ENCODE measurements at regions not wholly inside any gene's neighbourhood (a gene's known extent, or its start where the extent isn't known, plus 50 kb on each side); places are given as distances from the start of the nearest gene placed in this dataset.

DNA sequence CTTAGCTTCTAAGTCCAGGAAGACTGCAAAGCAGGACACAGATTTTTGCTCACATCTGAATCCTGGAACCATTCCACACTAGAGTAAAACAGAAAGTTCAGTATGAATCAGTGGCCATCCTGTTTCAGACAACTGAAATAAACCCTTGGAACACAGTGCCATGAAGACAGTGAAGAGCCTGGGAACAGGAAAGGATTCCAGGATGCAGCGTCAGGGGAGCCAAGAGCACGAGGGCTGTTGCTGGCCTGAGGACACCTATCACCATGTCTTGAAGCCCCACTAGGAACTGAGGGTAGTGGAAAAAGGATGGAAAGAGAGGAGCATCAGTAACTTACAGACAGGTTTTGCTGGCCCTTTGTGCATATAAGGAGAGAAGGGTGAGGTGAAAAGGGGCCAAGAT is 115.3 kb upstream of the FSTL4 start:
- TF ChIP-seq GATA3 (IDR thresholded peaks at IDR 0.05; ENCODE audit: low read depth, low read length), result no peak
- TF ChIP-seq GATA2 (IDR thresholded peaks at IDR 0.05; ENCODE audit: low read depth, low read length), result no peak
